ENCODE measurements at regions not wholly inside any gene's neighbourhood (a gene's known extent, or its start where the extent isn't known, plus 50 kb on each side); places are given as distances from the start of the nearest gene placed in this dataset.

DNA sequence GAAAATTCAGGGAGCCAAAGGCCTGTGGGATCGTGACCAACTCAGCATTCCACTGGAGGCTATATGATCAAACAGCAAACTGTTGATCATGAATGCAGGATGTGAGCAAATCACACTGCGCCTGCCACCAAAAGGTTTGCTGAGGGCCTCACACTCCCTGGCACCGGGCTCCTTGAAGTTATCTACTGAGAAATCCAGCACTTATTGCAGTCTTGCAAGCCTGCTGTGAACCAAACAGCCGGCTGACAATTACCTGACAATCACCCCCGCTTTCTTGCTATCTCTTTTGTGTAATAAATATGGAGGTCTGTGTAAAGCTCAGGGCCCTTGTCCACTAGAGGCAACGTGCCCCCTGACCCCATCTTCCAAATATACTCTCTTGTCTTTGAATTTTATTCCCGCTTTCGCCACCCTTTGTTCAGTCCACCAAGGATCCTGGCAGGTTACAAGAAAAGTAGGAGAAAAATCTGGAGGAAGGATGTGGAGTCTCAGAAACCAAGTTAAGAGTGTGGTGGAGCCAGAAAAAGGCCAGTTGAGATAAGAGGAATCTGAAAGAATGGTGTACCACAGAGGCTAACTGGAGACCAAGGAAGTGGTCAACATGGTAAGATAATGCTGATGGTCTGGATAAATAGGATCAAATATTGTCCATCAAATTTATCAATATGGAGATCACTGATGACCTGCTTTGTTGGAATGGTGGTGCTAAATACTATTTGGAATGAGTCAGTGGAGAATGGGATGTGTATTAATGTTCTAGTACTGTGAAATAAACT lies 229.2 kb downstream of the ALX1 start (continued):
- TF ChIP-seq ZNF446 (CRISPR knock-in tag; IDR thresholded peaks at IDR 0.05) (no peak), ZMYM4 (CRISPR knock-in tag; IDR thresholded peaks at IDR 0.05) (no peak), SNRNP70 (IDR thresholded peaks at IDR 0.05; ENCODE audit: low read depth, low read length) (no peak), ARNT (IDR thresholded peaks at IDR 0.05) (no peak), AKAP8 (CRISPR knock-in tag; IDR thresholded peaks at IDR 0.05) (no peak), MTA3 (CRISPR knock-in tag; IDR thresholded peaks at IDR 0.05) (no peak)
- TF ChIP-seq, protein P1, sequence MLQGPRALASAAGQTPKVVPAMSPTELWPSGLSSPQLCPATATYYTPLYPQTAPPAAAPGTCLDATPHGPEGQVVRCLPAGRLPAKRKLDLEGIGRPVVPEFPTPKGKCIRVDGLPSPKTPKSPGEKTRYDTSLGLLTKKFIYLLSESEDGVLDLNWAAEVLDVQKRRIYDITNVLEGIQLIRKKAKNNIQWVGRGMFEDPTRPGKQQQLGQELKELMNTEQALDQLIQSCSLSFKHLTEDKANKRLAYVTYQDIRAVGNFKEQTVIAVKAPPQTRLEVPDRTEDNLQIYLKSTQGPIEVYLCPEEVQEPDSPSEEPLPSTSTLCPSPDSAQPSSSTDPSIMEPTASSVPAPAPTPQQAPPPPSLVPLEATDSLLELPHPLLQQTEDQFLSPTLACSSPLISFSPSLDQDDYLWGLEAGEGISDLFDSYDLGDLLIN (CRISPR knock-in tag; IDR thresholded peaks at IDR 0.05; ENCODE audit: borderline replicate concordance): no peak
- TF ChIP-seq, protein P2, sequence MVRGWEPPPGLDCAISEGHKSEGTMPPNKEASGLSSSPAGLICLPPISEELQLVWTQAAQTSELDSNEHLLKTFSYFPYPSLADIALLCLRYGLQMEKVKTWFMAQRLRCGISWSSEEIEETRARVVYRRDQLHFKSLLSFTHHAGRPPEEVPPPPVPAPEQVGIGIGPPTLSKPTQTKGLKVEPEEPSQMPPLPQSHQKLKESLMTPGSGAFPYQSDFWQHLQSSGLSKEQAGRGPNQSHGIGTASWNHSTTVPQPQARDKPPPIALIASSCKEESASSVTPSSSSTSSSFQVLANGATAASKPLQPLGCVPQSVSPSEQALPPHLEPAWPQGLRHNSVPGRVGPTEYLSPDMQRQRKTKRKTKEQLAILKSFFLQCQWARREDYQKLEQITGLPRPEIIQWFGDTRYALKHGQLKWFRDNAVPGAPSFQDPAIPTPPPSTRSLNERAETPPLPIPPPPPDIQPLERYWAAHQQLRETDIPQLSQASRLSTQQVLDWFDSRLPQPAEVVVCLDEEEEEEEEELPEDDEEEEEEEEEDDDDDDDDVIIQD (CRISPR knock-in tag; IDR thresholded peaks at IDR 0.05; ENCODE audit: low read depth): no peak

DNA sequence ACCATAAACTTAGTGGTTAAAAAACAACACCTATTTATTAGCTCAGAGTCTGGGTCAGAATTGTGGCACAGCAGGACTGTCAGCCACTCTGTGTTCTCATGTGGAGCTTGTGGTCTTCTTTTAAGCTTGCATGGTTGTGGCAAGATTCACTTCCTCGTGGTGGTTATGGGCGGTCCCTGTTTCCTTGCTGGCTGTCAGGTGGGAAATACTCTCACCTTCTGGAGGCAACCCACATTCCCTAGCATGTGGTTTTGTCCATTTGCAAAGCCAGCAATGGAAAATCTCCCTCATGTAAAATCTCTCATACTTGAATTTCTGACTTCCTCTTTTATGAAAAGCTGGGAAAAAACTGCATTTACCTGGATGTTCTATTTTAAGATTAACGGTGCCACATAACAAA lies 229.8 kb downstream of the ALX1 start:
- H3K27me3 ChIP-seq (ENCODE audit: control insufficient read depth in 1 of 2, insufficient read depth in 2 of 2, low read length in 2 of 2): no peaks in the 10 kb centered on the region
- FAIRE-seq: no peak
- H3K36me3 ChIP-seq (replicated peaks in 1 of 2; ENCODE audit: control insufficient read depth in 1 of 2, insufficient read depth in 2 of 2, low read length in 2 of 2): no peaks in the 10 kb centered on the region
- no peak overlapping the region for H2AFZ ChIP-seq (ENCODE audit: low read length)
- WGBS (ENCODE audit: low lambda C conversion rate): 0% methylated on average over 1 of the region's 3 CpGs
- H3K9ac ChIP-seq (ENCODE audit: insufficient read depth, low read depth, low read length): no peak overlapping the region
- H3K79me2 ChIP-seq (ENCODE audit: insufficient read depth, low read length): no peaks in the 10 kb centered on the region
- no peak for ATAC-seq
- intact Hi-C loops (cut with micrococcal nuclease; ENCODE audit: unreplicated experiment): no loop called here
- no peaks in the 10 kb centered on the region for H3K4me1 ChIP-seq (ENCODE audit: insufficient read depth, low read length)
- H3K4me3 ChIP-seq (replicated peaks in 1 of 3; ENCODE audit: insufficient read depth in 1 of 3, low read depth in 2 of 3, low read length in 3 of 3): no peak overlapping the region
- no TSS peak for BruUV-seq (replicated peaks)
- no peaks in the 10 kb centered on the region for H3K9me3 ChIP-seq (ENCODE audit: low read length)
- no peaks in the 10 kb centered on the region for H4K20me1 ChIP-seq (ENCODE audit: insufficient read depth, low read length)
- CTCF ChIA-PET (ENCODE audit: low intra/inter-chr PET ratio, low total read pairs): no interaction called here
- H3K27ac ChIP-seq (ENCODE audit: extremely low read length, insufficient read depth, low read length): no peak overlapping the region
- POLR2A ChIA-PET: no interaction called here
- H3K4me2 ChIP-seq (ENCODE audit: low read depth, low read length): no peak overlapping the region
- in situ Hi-C loops (cut with HindIII; ENCODE audit: extremely low pct_ligation_motif_present, low pct_unique_long_range_greater_than_20kb): no loop called here
- DNase-seq (ENCODE audit: low spot score): no peak
- TF ChIP-seq ZNF644 (CRISPR knock-in tag; IDR thresholded peaks at IDR 0.05; ENCODE audit: low read depth): no peak
- TF ChIP-seq ZNF230 (CRISPR knock-in tag; IDR thresholded peaks at IDR 0.05): no peak
- TF ChIP-seq, protein P3, sequence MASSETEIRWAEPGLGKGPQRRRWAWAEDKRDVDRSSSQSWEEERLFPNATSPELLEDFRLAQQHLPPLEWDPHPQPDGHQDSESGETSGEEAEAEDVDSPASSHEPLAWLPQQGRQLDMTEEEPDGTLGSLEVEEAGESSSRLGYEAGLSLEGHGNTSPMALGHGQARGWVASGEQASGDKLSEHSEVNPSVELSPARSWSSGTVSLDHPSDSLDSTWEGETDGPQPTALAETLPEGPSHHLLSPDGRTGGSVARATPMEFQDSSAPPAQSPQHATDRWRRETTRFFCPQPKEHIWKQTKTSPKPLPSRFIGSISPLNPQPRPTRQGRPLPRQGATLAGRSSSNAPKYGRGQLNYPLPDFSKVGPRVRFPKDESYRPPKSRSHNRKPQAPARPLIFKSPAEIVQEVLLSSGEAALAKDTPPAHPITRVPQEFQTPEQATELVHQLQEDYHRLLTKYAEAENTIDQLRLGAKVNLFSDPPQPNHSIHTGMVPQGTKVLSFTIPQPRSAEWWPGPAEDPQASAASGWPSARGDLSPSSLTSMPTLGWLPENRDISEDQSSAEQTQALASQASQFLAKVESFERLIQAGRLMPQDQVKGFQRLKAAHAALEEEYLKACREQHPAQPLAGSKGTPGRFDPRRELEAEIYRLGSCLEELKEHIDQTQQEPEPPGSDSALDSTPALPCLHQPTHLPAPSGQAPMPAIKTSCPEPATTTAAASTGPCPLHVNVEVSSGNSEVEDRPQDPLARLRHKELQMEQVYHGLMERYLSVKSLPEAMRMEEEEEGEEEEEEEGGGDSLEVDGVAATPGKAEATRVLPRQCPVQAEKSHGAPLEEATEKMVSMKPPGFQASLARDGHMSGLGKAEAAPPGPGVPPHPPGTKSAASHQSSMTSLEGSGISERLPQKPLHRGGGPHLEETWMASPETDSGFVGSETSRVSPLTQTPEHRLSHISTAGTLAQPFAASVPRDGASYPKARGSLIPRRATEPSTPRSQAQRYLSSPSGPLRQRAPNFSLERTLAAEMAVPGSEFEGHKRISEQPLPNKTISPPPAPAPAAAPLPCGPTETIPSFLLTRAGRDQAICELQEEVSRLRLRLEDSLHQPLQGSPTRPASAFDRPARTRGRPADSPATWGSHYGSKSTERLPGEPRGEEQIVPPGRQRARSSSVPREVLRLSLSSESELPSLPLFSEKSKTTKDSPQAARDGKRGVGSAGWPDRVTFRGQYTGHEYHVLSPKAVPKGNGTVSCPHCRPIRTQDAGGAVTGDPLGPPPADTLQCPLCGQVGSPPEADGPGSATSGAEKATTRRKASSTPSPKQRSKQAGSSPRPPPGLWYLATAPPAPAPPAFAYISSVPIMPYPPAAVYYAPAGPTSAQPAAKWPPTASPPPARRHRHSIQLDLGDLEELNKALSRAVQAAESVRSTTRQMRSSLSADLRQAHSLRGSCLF (CRISPR knock-in tag; IDR thresholded peaks at IDR 0.05; ENCODE audit: borderline replicate concordance): no peak
- TF ChIP-seq ZNF841 (CRISPR knock-in tag; IDR thresholded peaks at IDR 0.05; ENCODE audit: borderline replicate concordance): no peak
- no peak for TF ChIP-seq MYC (CRISPR knock-in tag; IDR thresholded peaks at IDR 0.05; ENCODE audit: borderline replicate concordance)
- TF ChIP-seq DNMT1 (CRISPR knock-in tag; IDR thresholded peaks at IDR 0.05): no peak

Data from HepG2 (cell line).